Mucosa of descending colon (tissue), 3 donors: ENCODE measurements at regions not wholly inside any gene's neighbourhood (a gene's known extent, or its start where the extent isn't known, plus 50 kb on each side); places are given as distances from the start of the nearest gene placed in this dataset.

Source experiments
- ATAC-seq: fragments of 200-7000 bp; cut with Tn5 transposase; one replicate; pipeline ENCODE4 v1.9.1; 2020; ENCODE audit warnings: mild to moderate bottlenecking, moderate library complexity
- DNase-seq, 3 donors: peaks; one replicate each; pipeline ENCODE4 v3.0.0-alpha.2; 2020
- H3K36me3 ChIP-seq: fragments of 200-600 bp; one replicate; pipeline ENCODE4 v1.8.0; 2021; ENCODE audit warnings: low read depth, mild to moderate bottlenecking
- H3K4me1 ChIP-seq: fragments of 200-600 bp; one replicate; pipeline ENCODE4 v1.8.0; 2021; ENCODE audit warnings: low read depth, mild to moderate bottlenecking
- H3K4me3 ChIP-seq: fragments of 200-600 bp; one replicate; pipeline ENCODE4 v1.8.0; 2021; ENCODE audit warnings: mild to moderate bottlenecking
- H3K9me3 ChIP-seq: fragments of 200-600 bp; one replicate; pipeline ENCODE4 v1.8.0; 2021; ENCODE audit warnings: mild to moderate bottlenecking
- intact Hi-C, 2 donors: fragments of 100-400 bp; cut with DNase I in 1 of 2; cut with micrococcal nuclease in 1 of 2; formaldehyde crosslinking; loops; one replicate each; pipeline versions ENCODE4 v1.11.0 to v1.11.1; 2022; cut with DNase I, micrococcal nuclease
- TF ChIP-seq, protein P1 (sequence below): fragments of 200-600 bp; IDR thresholded peaks from one replicate; pipeline ENCODE4 v1.8.0; 2022; ENCODE audit warnings: antibody characterized with exemption, mild to moderate bottlenecking
- donor health status: DM: no; HTN: no; CAD: no; lungs with moderate emphysema.
- donor health status: DM: no; HTN: no; CAD: no.
- donor health status: DM: no; HTN: yes; CAD: no.

DNA sequence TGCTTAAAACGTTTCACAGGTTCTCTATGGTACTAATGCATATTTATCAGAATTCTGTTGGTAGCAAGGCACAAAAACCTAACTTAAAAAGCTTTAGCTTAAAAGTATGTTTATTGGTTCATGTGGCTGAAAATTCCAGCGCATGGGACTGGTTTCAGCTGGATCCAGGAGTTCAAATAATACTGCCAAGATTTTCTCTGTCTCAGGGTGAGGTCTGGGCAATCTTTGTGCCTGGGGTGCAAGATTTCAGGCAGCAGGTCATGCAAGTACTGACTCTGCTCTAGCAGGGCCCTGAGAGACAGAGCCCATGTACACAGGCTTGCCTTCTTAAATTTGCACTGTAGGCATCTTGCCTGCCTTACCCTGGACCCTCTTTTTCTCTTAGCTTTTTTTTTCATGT is 134.2 kb upstream of the GAS1 start:
- TF ChIP-seq, protein P1, sequence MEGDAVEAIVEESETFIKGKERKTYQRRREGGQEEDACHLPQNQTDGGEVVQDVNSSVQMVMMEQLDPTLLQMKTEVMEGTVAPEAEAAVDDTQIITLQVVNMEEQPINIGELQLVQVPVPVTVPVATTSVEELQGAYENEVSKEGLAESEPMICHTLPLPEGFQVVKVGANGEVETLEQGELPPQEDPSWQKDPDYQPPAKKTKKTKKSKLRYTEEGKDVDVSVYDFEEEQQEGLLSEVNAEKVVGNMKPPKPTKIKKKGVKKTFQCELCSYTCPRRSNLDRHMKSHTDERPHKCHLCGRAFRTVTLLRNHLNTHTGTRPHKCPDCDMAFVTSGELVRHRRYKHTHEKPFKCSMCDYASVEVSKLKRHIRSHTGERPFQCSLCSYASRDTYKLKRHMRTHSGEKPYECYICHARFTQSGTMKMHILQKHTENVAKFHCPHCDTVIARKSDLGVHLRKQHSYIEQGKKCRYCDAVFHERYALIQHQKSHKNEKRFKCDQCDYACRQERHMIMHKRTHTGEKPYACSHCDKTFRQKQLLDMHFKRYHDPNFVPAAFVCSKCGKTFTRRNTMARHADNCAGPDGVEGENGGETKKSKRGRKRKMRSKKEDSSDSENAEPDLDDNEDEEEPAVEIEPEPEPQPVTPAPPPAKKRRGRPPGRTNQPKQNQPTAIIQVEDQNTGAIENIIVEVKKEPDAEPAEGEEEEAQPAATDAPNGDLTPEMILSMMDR, result no peak
- Histone ChIP-seq H3K9me3 (no peaks in the 10 kb centered on the region), H3K4me1 (no peaks in the 10 kb centered on the region), H3K36me3 (no peaks in the 10 kb centered on the region), H3K4me3 (no peak overlapping the region)
- ATAC-seq (no peak), DNase-seq (no peak)
- intact Hi-C loops, result no loop called here

GRCh38 chr9:87083986-87084385 is 136.7 kb upstream of the GAS1 start:
- Histone ChIP-seq H3K9me3 (no peaks in the 10 kb centered on the region), H3K4me3 (no peak overlapping the region), H3K4me1 (no peaks in the 10 kb centered on the region), H3K36me3 (no peaks in the 10 kb centered on the region)
- ATAC-seq, result no peak
- intact Hi-C loops, result no loop called here
- no peak for DNase-seq
- TF ChIP-seq, protein P1, result no peak

DNA sequence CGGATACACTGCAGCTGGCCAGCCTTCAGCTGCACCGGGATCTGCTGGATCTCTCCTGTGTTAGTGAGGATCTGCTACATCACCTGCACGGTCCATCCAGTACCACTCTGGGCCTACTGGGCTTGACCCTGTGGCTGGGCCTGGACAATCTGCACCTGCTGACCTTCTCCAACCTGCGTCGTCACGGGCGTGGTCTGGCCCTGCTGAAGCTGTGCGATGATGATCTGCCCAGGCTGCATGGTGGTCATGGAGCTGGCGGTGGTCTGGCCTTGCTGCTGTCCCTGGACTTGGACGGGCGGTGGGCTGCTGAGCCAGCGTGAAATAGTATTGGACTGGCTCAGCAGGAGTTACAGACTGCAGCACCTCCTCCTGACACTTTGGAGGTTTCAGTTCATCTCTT is 137.1 kb upstream of the GAS1 start:
- intact Hi-C loops, result no loop called here
- no peak overlapping the region for H3K4me3 ChIP-seq
- ATAC-seq, result no peak

DNA sequence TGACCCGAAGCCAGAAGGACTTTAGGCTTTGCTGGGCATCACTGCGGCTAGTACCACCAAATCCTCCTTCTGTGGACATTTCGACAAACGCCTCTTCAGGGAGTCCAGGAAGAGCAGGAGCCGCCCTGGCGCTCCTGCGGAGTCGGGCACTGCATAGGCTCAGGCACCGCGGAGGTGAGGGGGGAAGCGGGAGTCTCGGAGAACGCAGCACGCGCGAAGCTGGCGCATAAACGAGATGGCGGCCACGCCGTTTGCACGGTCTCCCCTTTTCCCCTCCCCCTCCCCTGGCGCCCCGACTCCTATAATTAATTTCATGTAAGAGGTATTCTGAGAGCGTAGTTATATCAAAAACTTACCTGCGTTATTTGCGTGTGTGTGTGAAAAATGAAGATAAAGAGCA is 137.8 kb upstream of the GAS1 start:
- DNase-seq, result no peak
- intact Hi-C loops, result no loop called here
- TF ChIP-seq, protein P1, result no peak
- H3K36me3 ChIP-seq, result no peaks in the 10 kb centered on the region
- no peak overlapping the region for H3K4me3 ChIP-seq
- ATAC-seq, result no peak
- H3K4me1 ChIP-seq, result no peaks in the 10 kb centered on the region
- no peaks in the 10 kb centered on the region for H3K9me3 ChIP-seq

More for the DNA sequence above, 137.1 kb upstream of the GAS1 start:
- TF ChIP-seq, protein P1, result no peak
- H3K4me1 ChIP-seq, result no peaks in the 10 kb centered on the region
- no peaks in the 10 kb centered on the region for H3K36me3 ChIP-seq
- DNase-seq, result no peak
- H3K9me3 ChIP-seq, result no peaks in the 10 kb centered on the region

DNA sequence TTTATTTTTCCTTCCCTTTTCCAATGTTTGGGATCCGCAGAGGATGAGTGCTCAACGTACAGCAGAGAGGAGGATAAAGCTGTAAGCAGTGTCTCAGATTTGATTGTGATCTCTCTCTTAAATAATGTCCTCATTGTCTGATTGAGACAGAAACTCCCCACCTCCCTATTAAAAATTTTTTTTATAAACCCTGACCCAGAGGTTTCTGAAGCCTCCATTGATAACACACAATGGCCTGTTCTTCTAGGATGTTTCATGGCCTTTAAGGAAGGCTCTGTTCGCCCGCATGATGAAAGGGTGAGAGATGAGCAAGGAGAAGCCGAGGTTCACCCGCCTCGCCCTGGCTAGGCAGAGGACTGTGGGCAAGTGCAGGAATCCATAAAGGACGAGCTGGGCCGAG is 138.2 kb upstream of the GAS1 start:
- DNase-seq (no peak), ATAC-seq (no peak)
- Histone ChIP-seq H3K9me3 (no peaks in the 10 kb centered on the region), H3K4me1 (no peaks in the 10 kb centered on the region), H3K4me3 (no peak overlapping the region), H3K36me3 (no peaks in the 10 kb centered on the region)
- intact Hi-C loops, result no loop called here
- TF ChIP-seq, protein P1, result no peak

GRCh38 chr9:87086221-87086818 is 139.0 kb upstream of the GAS1 start:
- H3K4me3 ChIP-seq, result no peak overlapping the region
- H3K9me3 ChIP-seq, result no peaks in the 10 kb centered on the region
- TF ChIP-seq, protein P1, result no peak
- H3K4me1 ChIP-seq, result no peaks in the 10 kb centered on the region
- DNase-seq (no peak), ATAC-seq (no peak)
- intact Hi-C loops, result no loop called here
- no peaks in the 10 kb centered on the region for H3K36me3 ChIP-seq
